Osteoblast (primary cell): ENCODE measurements at regions not wholly inside any gene's neighbourhood (a gene's known extent, or its start where the extent isn't known, plus 50 kb on each side); places are given as distances from the start of the nearest gene placed in this dataset.

Source experiments
- DNase-seq: peaks from one replicate; pipeline ENCODE4 v3.0.0; 2011; ENCODE audit warnings: low spot score, mixed read lengths; ENCODE audit not compliant: insufficient read length; ENCODE audit errors: missing footprints
- H2AFZ ChIP-seq: 2 replicates; pipeline ENCODE4 v1.6.0; 2011; ENCODE audit warnings: mild to moderate bottlenecking, low read length
- H3K27ac ChIP-seq: 2 replicates; pipeline ENCODE4 v1.5.1; 2011; ENCODE audit warnings: mild to moderate bottlenecking, low read depth, low read length, moderate library complexity
- H3K27me3 ChIP-seq: 2 replicates; pipeline ENCODE4 v1.6.0; 2012; ENCODE audit warnings: mild to moderate bottlenecking, control low read depth, inconsistent platforms, low read length, moderate library complexity; ENCODE audit not compliant: insufficient read depth
- H3K36me3 ChIP-seq: 2 replicates; pipeline ENCODE4 v1.5.1; 2011; ENCODE audit warnings: mild to moderate bottlenecking, low read length, control low read depth, moderate library complexity; ENCODE audit not compliant: insufficient read depth
- H3K4me1 ChIP-seq: 2 replicates; pipeline ENCODE4 v1.5.1; 2011; ENCODE audit warnings: mild to moderate bottlenecking, low read length, control low read depth, moderate library complexity; ENCODE audit not compliant: insufficient read depth
- H3K4me2 ChIP-seq: 2 replicates; pipeline ENCODE4 v1.6.0; 2011; ENCODE audit warnings: mild to moderate bottlenecking, low read length; ENCODE audit not compliant: insufficient read depth
- H3K4me3 ChIP-seq: fragments of 200-600 bp; sonication (generic); 3 replicates; pipeline ENCODE4 v1.5.1; 2012; ENCODE audit warnings: mild to moderate bottlenecking, low read length, inconsistent platforms; ENCODE audit not compliant: insufficient read depth
- H3K79me2 ChIP-seq: 2 replicates; pipeline ENCODE4 v1.6.0; 2012; ENCODE audit warnings: mild to moderate bottlenecking, low read length, control low read depth, inconsistent platforms; ENCODE audit not compliant: insufficient read depth
- H3K9me3 ChIP-seq: 2 replicates; pipeline ENCODE4 v1.5.1; 2011; ENCODE audit warnings: low read depth, low read length, control low read depth
- H4K20me1 ChIP-seq: 2 replicates; pipeline ENCODE4 v1.6.0; 2012; ENCODE audit warnings: mild to moderate bottlenecking, low read length, control low read depth; ENCODE audit not compliant: insufficient read depth
- TF ChIP-seq, protein P1 (sequence below): IDR thresholded peaks from 2 replicates; pipeline ENCODE4 v1.5.1; 2011; ENCODE audit warnings: mild to moderate bottlenecking, low read depth, low read length, moderate library complexity; ENCODE audit errors: extremely low read depth

DNA sequence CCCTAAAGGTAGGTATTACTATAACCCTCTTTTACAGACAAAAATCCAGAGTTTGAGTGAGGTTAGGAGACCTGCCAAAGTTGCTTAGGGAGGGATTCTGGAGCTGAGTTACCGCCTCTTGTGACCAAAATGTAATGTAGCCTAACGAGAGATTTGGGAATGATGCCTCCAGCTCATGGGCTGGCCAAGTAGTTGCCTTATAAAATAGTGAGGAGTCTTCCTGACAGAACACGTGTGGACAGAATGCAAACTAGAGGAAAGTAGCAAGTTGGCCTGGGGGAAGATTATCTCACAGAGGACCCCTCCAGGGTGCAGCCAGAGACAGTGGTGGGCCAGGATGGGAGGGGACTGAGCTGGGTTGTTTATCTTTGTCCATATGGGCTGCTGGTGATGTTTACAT, 543.7 kb upstream of the CDH11 start:
- no peaks in the 10 kb centered on the region for H3K9me3 ChIP-seq
- TF ChIP-seq, protein P1, sequence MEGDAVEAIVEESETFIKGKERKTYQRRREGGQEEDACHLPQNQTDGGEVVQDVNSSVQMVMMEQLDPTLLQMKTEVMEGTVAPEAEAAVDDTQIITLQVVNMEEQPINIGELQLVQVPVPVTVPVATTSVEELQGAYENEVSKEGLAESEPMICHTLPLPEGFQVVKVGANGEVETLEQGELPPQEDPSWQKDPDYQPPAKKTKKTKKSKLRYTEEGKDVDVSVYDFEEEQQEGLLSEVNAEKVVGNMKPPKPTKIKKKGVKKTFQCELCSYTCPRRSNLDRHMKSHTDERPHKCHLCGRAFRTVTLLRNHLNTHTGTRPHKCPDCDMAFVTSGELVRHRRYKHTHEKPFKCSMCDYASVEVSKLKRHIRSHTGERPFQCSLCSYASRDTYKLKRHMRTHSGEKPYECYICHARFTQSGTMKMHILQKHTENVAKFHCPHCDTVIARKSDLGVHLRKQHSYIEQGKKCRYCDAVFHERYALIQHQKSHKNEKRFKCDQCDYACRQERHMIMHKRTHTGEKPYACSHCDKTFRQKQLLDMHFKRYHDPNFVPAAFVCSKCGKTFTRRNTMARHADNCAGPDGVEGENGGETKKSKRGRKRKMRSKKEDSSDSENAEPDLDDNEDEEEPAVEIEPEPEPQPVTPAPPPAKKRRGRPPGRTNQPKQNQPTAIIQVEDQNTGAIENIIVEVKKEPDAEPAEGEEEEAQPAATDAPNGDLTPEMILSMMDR: no peak
- DNase-seq: no peak

DNA sequence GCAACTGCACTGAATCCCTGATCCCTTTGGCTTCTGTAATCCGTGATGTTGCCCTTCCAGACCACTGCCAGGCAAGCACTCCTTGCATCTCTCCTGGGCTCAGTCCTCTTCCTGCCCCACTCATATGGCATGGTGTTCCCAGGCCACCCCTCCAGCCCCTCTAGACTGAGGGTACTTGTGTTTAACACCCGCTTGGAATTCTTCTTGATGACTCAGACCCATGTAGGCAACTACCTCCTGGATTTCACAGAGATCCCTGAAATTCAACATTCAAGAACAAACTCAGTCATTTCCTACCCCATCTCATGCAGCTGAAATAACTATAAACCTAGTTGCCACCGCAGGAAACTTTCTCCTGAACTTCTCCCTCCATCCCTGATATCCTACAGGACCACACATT, 541.9 kb upstream of the CDH11 start:
- H3K4me1 ChIP-seq: peaks cover 14% of the 10 kb centered on the region
- no peak overlapping the region for H3K4me2 ChIP-seq
- no peaks in the 10 kb centered on the region for H3K36me3 ChIP-seq
- no peaks in the 10 kb centered on the region for H3K9me3 ChIP-seq
- peak; percentile 63 for DNase-seq
- H3K27ac ChIP-seq: no peak overlapping the region
- H3K4me3 ChIP-seq: no peak overlapping the region
- TF ChIP-seq, protein P1: no peak
- no peaks in the 10 kb centered on the region for H3K79me2 ChIP-seq
- no peaks in the 10 kb centered on the region for H3K27me3 ChIP-seq
- no peak overlapping the region for H2AFZ ChIP-seq
- no peaks in the 10 kb centered on the region for H4K20me1 ChIP-seq

More for the DNA sequence above, 543.7 kb upstream of the CDH11 start:
- no peak overlapping the region for H3K4me3 ChIP-seq
- no peaks in the 10 kb centered on the region for H4K20me1 ChIP-seq
- H3K36me3 ChIP-seq: no peaks in the 10 kb centered on the region
- H3K4me2 ChIP-seq: no peak overlapping the region
- H3K27me3 ChIP-seq: no peaks in the 10 kb centered on the region
- H3K4me1 ChIP-seq: peaks cover 2% of the 10 kb centered on the region
- H3K79me2 ChIP-seq: no peaks in the 10 kb centered on the region
- H2AFZ ChIP-seq: no peak overlapping the region
- H3K27ac ChIP-seq: no peak overlapping the region

DNA sequence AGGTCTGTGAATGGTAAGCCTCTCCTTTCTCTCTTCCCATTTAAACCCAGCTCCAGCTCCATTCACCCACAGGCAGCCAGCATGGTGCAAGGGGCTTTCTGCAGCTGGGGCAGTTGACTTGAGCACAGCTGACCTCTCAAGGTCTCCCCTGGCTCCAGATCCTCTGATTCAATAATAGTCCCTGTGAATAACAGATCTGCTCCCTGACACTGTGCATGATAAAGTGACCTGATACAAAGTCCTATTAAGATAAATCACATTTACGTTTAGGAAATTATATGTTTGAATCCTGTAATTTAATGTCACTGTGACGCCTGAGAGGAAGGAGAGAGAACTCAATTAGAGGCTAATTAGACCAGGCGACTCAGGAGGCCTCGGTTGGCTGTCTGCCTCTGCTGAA, 540.4 kb upstream of the CDH11 start:
- H3K79me2 ChIP-seq: no peaks in the 10 kb centered on the region
- peaks cover 22% of the 10 kb centered on the region for H3K4me1 ChIP-seq
- H3K9me3 ChIP-seq: no peaks in the 10 kb centered on the region
- no peaks in the 10 kb centered on the region for H3K36me3 ChIP-seq
- TF ChIP-seq, protein P1: no peak
- H2AFZ ChIP-seq: no peak overlapping the region
- no peak overlapping the region for H3K27ac ChIP-seq
- H4K20me1 ChIP-seq: no peaks in the 10 kb centered on the region
- no peak overlapping the region for H3K4me3 ChIP-seq
- H3K27me3 ChIP-seq: no peaks in the 10 kb centered on the region
- no peak overlapping the region for H3K4me2 ChIP-seq
- no peak for DNase-seq

DNA sequence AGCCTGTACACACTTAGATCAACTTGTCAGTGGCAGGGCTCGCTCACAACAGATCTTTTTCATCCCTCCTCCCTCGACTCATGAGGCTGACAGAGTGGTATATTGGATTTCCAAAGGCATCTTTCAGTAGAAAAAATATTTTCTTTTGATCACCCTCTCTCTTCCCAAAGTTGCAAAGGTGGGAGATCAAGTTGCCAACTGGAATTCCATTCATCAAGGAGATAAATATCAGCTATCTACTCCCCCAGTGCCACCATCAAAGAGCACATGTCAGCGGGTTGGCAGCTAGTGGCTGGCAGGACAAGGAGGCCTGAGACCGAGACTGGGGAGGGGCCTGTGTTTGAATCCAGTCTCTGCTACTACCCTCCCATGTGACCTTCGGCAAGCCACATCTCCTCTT, 539.7 kb upstream of the CDH11 start:
- no peaks in the 10 kb centered on the region for H3K79me2 ChIP-seq
- no peak overlapping the region for H3K4me2 ChIP-seq
- H3K9me3 ChIP-seq: no peaks in the 10 kb centered on the region
- no peaks in the 10 kb centered on the region for H3K36me3 ChIP-seq
- TF ChIP-seq, protein P1: no peak
- no peaks in the 10 kb centered on the region for H3K27me3 ChIP-seq
- H4K20me1 ChIP-seq: no peaks in the 10 kb centered on the region
- H3K4me3 ChIP-seq: no peak overlapping the region
- no peak overlapping the region for H2AFZ ChIP-seq
- H3K27ac ChIP-seq: no peak overlapping the region
- no peak for DNase-seq
- H3K4me1 ChIP-seq: peaks cover 22% of the 10 kb centered on the region
